Fibroblast of lung (primary cell): ENCODE measurements at regions not wholly inside any gene's neighbourhood (a gene's known extent, or its start where the extent isn't known, plus 50 kb on each side); places are given as distances from the start of the nearest gene placed in this dataset.

Experiments
- DNase-seq, 2 donors: peaks; one replicate each; pipeline versions ENCODE4 v3.0.0 to v3.0.0-alpha.2; 2010; ENCODE audit warnings: low read depth in 2 of 2
- H2AFZ ChIP-seq: 2 replicates; pipeline ENCODE4 v1.5.1; 2012; ENCODE audit warnings: low read length, control low read depth, inconsistent platforms
- H3K27ac ChIP-seq: 2 replicates; pipeline ENCODE4 v1.5.1; 2011; ENCODE audit warnings: low read length, control low read depth; ENCODE audit not compliant: insufficient read depth
- H3K27me3 ChIP-seq: 2 replicates; pipeline ENCODE4 v1.5.1; 2011; ENCODE audit warnings: mild to moderate bottlenecking, low read length; ENCODE audit not compliant: control insufficient read depth, insufficient read depth
- H3K36me3 ChIP-seq: 2 replicates; pipeline ENCODE4 v1.5.1; 2011; ENCODE audit warnings: low read length; ENCODE audit not compliant: control insufficient read depth, insufficient read depth
- H3K4me1 ChIP-seq: 2 replicates; pipeline ENCODE4 v1.5.1; 2011; ENCODE audit warnings: low read length; ENCODE audit not compliant: control insufficient read depth, insufficient read depth; ENCODE audit errors: extremely low read depth
- H3K4me2 ChIP-seq: 2 replicates; pipeline ENCODE4 v1.5.1; 2011; ENCODE audit warnings: low read length, control low read depth; ENCODE audit not compliant: insufficient read depth; ENCODE audit errors: extremely low read depth
- H3K4me3 ChIP-seq, 4 experiments: fragments of 200-600 bp in 1 of 4; sonication (generic) in 1 of 4; replicated peaks in 1 of 4; 2 replicates each; pipeline ENCODE4 v1.5.1; 2011 to 2016; ENCODE audit warnings: low read length in 4 of 4, low read depth in 3 of 4, mild to moderate bottlenecking in 3 of 4, control low read depth in 2 of 4, inconsistent platforms in 1 of 4, mixed read lengths in 1 of 4; ENCODE audit not compliant: insufficient read depth in 1 of 4; ENCODE audit errors: control extremely low read depth in 1 of 4
- H3K79me2 ChIP-seq: 2 replicates; pipeline ENCODE4 v1.5.1; 2012; ENCODE audit warnings: mild to moderate bottlenecking, low read length, inconsistent platforms; ENCODE audit not compliant: control insufficient read depth, insufficient read depth
- H3K9ac ChIP-seq: 2 replicates; pipeline ENCODE4 v1.5.1; 2011; ENCODE audit warnings: mild to moderate bottlenecking, low read length, control low read depth; ENCODE audit not compliant: insufficient read depth
- H3K9me3 ChIP-seq: 2 replicates; pipeline ENCODE4 v1.5.1; 2012; ENCODE audit warnings: low read depth, low read length; ENCODE audit not compliant: control insufficient read depth, insufficient read depth
- H4K20me1 ChIP-seq: 2 replicates; pipeline ENCODE4 v1.5.1; 2011; ENCODE audit warnings: low read length; ENCODE audit not compliant: control insufficient read depth, insufficient read depth; ENCODE audit errors: extremely low read depth
- EZH2 ChIP-seq: IDR thresholded peaks from 2 replicates; pipeline ENCODE4 v1.5.1; 2012; ENCODE audit warnings: low read length, control low read depth, mild to moderate bottlenecking; ENCODE audit errors: missing control alignments
- TF ChIP-seq, protein P1 (sequence below), 2 donors: IDR thresholded peaks in 1 of 2; conservative IDR thresholded peaks in 1 of 2; 1 replicate in 1 of 2; 2 replicates in 1 of 2; pipeline ENCODE4 v1.5.1; 2011 to 2012; ENCODE audit warnings: low read length in 2 of 2, control low read depth in 1 of 2, inconsistent platforms in 1 of 2, low read depth in 1 of 2, mild to moderate bottlenecking in 1 of 2

GRCh38 chr5:62126090-62126489, 179.9 kb upstream of the KIF2A start:
- no peak for DNase-seq
- Histone ChIP-seq H3K4me3 (no peak overlapping the region), H3K36me3 (no peaks in the 10 kb centered on the region), H3K27ac (no peak overlapping the region), H3K4me1 (no peaks in the 10 kb centered on the region), H3K79me2 (no peaks in the 10 kb centered on the region), H3K27me3 (no peaks in the 10 kb centered on the region), H3K9ac (no peak overlapping the region), H4K20me1 (no peaks in the 10 kb centered on the region), H2AFZ (no peak overlapping the region), H3K9me3 (no peaks in the 10 kb centered on the region), H3K4me2 (no peak overlapping the region)
- TF ChIP-seq, protein P1, sequence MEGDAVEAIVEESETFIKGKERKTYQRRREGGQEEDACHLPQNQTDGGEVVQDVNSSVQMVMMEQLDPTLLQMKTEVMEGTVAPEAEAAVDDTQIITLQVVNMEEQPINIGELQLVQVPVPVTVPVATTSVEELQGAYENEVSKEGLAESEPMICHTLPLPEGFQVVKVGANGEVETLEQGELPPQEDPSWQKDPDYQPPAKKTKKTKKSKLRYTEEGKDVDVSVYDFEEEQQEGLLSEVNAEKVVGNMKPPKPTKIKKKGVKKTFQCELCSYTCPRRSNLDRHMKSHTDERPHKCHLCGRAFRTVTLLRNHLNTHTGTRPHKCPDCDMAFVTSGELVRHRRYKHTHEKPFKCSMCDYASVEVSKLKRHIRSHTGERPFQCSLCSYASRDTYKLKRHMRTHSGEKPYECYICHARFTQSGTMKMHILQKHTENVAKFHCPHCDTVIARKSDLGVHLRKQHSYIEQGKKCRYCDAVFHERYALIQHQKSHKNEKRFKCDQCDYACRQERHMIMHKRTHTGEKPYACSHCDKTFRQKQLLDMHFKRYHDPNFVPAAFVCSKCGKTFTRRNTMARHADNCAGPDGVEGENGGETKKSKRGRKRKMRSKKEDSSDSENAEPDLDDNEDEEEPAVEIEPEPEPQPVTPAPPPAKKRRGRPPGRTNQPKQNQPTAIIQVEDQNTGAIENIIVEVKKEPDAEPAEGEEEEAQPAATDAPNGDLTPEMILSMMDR (conservative IDR thresholded peaks at IDR 0.05 in 1 of 2, IDR thresholded peaks at IDR 0.05 in 1 of 2; ENCODE audit: low read depth in 1 of 2, low read length in 2 of 2) = no peak
- TF ChIP-seq EZH2 = no peak

- Histone ChIP-seq H4K20me1 (no peaks in the 10 kb centered on the region), H3K9me3 (no peaks in the 10 kb centered on the region), H3K27ac (no peak overlapping the region), H3K27me3 (no peaks in the 10 kb centered on the region), H3K79me2 (no peaks in the 10 kb centered on the region), H3K4me1 (no peaks in the 10 kb centered on the region), H2AFZ (no peak overlapping the region), H3K9ac (no peak overlapping the region), H3K4me3 (no peak overlapping the region), H3K36me3 (no peaks in the 10 kb centered on the region), H3K4me2 (no peak overlapping the region)
- TF ChIP-seq, protein P1 (conservative IDR thresholded peaks at IDR 0.05 in 1 of 2, IDR thresholded peaks at IDR 0.05 in 1 of 2; ENCODE audit: low read depth in 1 of 2, low read length in 2 of 2) = no peak
- DNase-seq = no peak
Measured at GRCh38 chr5:62127098-62127736, 178.8 kb upstream of the KIF2A start.

GRCh38 chr5:62130107-62130506, 175.9 kb upstream of the KIF2A start:
- TF ChIP-seq, protein P1 (conservative IDR thresholded peaks at IDR 0.05 in 1 of 2, IDR thresholded peaks at IDR 0.05 in 1 of 2; ENCODE audit: low read depth in 1 of 2, low read length in 2 of 2) = no peak
- no peak for TF ChIP-seq EZH2
- Histone ChIP-seq H4K20me1 (no peaks in the 10 kb centered on the region), H3K36me3 (no peaks in the 10 kb centered on the region), H3K9ac (no peak overlapping the region), H3K4me1 (no peaks in the 10 kb centered on the region), H3K27me3 (no peaks in the 10 kb centered on the region), H3K4me2 (no peak overlapping the region), H3K4me3 (no peak overlapping the region), H3K27ac (no peak overlapping the region), H3K9me3 (no peaks in the 10 kb centered on the region), H2AFZ (no peak overlapping the region), H3K79me2 (no peaks in the 10 kb centered on the region)
- DNase-seq = no peak
